OCI-LY1 (cell line): ENCODE measurements at regions not wholly inside any gene's neighbourhood (a gene's known extent, or its start where the extent isn't known, plus 50 kb on each side); places are given as distances from the start of the nearest gene placed in this dataset.

Experiments
- H2AFZ ChIP-seq: fragments of 200-600 bp; sonication (generic), shearing (Covaris generic); 2 replicates; pipeline ENCODE4 v1.6.0; 2014; ENCODE audit warnings: antibody characterized with exemption, mild to moderate bottlenecking, low read length
- H3F3A ChIP-seq: fragments of 200-600 bp; sonication (generic), shearing (Covaris generic); 2 replicates; pipeline ENCODE4 v1.6.0; 2014; ENCODE audit warnings: mild to moderate bottlenecking, antibody characterized with exemption, low read length, moderate library complexity; ENCODE audit not compliant: insufficient read depth
- H3K27ac ChIP-seq: fragments of 200-600 bp; sonication (generic); 2 replicates; pipeline ENCODE4 v1.5.1; 2014; ENCODE audit warnings: low read length, mixed run types, mild to moderate bottlenecking, low read depth; ENCODE audit not compliant: poor library complexity, severe bottlenecking
- H3K27me3 ChIP-seq: fragments of 200-600 bp; sonication (generic); 2 replicates; pipeline ENCODE4 v1.6.0; 2014; ENCODE audit warnings: antibody characterized with exemption, mild to moderate bottlenecking, low read length, moderate library complexity; ENCODE audit not compliant: insufficient read depth
- H3K36me3 ChIP-seq: fragments of 200-600 bp; sonication (generic); 2 replicates; pipeline ENCODE4 v1.6.1; 2014; ENCODE audit warnings: mild to moderate bottlenecking, antibody characterized with exemption, low read length, moderate library complexity, mixed read lengths; ENCODE audit not compliant: insufficient read depth
- H3K4me1 ChIP-seq: fragments of 200-600 bp; sonication (generic); 2 replicates; pipeline ENCODE4 v1.5.1; 2014; ENCODE audit warnings: mild to moderate bottlenecking, low read length, moderate library complexity; ENCODE audit not compliant: insufficient read depth, severe bottlenecking
- H3K4me2 ChIP-seq: fragments of 200-600 bp; sonication (generic), shearing (Covaris generic); 2 replicates; pipeline ENCODE4 v1.6.1; 2014; ENCODE audit warnings: low read length
- H3K4me3 ChIP-seq: fragments of 200-600 bp; sonication (generic); 2 replicates; pipeline ENCODE4 v1.5.1; 2014; ENCODE audit warnings: low read length, low read depth, mild to moderate bottlenecking, mixed read lengths; ENCODE audit not compliant: poor library complexity, severe bottlenecking
- H3K79me2 ChIP-seq: fragments of 200-600 bp; shearing (Covaris generic); 2 replicates; pipeline ENCODE4 v1.6.1; 2016; ENCODE audit warnings: mixed run types, low read length, mixed read lengths; ENCODE audit not compliant: insufficient read depth
- H3K9ac ChIP-seq: fragments of 200-600 bp; sonication (generic), shearing (Covaris generic); 2 replicates; pipeline ENCODE4 v1.6.1; 2014; ENCODE audit warnings: mild to moderate bottlenecking, low read length, mixed read lengths
- H3K9me2 ChIP-seq: fragments of 200-600 bp; sonication (generic), shearing (Covaris generic); 2 replicates; pipeline ENCODE4 v1.6.1; 2014; ENCODE audit warnings: low read depth, mild to moderate bottlenecking, low read length, mixed read lengths
- H3K9me3 ChIP-seq: fragments of 200-600 bp; shearing (Covaris generic); 2 replicates; pipeline ENCODE4 v1.6.1; 2014; ENCODE audit warnings: low read length, mixed read lengths
- H4K20me1 ChIP-seq: fragments of 200-600 bp; sonication (generic), shearing (Covaris generic); 2 replicates; pipeline ENCODE4 v1.6.0; 2016; ENCODE audit warnings: mild to moderate bottlenecking, low read length; ENCODE audit not compliant: insufficient read depth
- CTCF ChIP-seq: fragments of 200-600 bp; sonication (generic), shearing (Covaris generic); IDR thresholded peaks from 2 replicates; pipeline ENCODE4 v1.5.1; 2017; ENCODE audit warnings: mild to moderate bottlenecking, antibody characterized with exemption, low read length, moderate library complexity, mixed read lengths
- EZH2 ChIP-seq: fragments of 200-600 bp; sonication (generic), shearing (Covaris generic); IDR thresholded peaks from 2 replicates; pipeline ENCODE4 v1.8.0; 2017; ENCODE audit warnings: borderline replicate concordance, mixed run types, mild to moderate bottlenecking, antibody characterized with exemption, low read length, moderate library complexity, mixed read lengths

GRCh38 chr4:66591968-66592367, 921.7 kb upstream of the EPHA5 start:
- no peak overlapping the region for H3K9ac ChIP-seq
- H3K79me2 ChIP-seq = no peaks in the 10 kb centered on the region

GRCh38 chr4:66590488-66591215, 920.4 kb upstream of the EPHA5 start:
- Histone ChIP-seq H3K27me3 (no peaks in the 10 kb centered on the region), H3K9me3 (no peaks in the 10 kb centered on the region), H4K20me1 (no peaks in the 10 kb centered on the region), H3F3A (no peaks in the 10 kb centered on the region), H3K79me2 (no peaks in the 10 kb centered on the region), H3K9ac (no peak overlapping the region), H2AFZ (no peak overlapping the region), H3K27ac (no peak overlapping the region), H3K4me1 (peaks cover 4% of the 10 kb centered on the region), H3K36me3 (no peaks in the 10 kb centered on the region), H3K4me3 (no peak overlapping the region), H3K9me2 (no peaks in the 10 kb centered on the region), H3K4me2 (no peak overlapping the region)
- no peak for TF ChIP-seq CTCF
- TF ChIP-seq EZH2 = no peak

More at GRCh38 chr4:66591968-66592367, 921.7 kb upstream of the EPHA5 start:
- H3K27me3 ChIP-seq = no peaks in the 10 kb centered on the region
- no peak for TF ChIP-seq CTCF
- no peak for TF ChIP-seq EZH2
- H3K27ac ChIP-seq = no peak overlapping the region
- H3K4me1 ChIP-seq = no peaks in the 10 kb centered on the region
- H3F3A ChIP-seq = no peaks in the 10 kb centered on the region
- H4K20me1 ChIP-seq = no peaks in the 10 kb centered on the region
- no peak overlapping the region for H2AFZ ChIP-seq
- H3K9me3 ChIP-seq = no peaks in the 10 kb centered on the region
- no peak overlapping the region for H3K4me2 ChIP-seq
- H3K4me3 ChIP-seq = no peak overlapping the region
- no peaks in the 10 kb centered on the region for H3K9me2 ChIP-seq
- no peaks in the 10 kb centered on the region for H3K36me3 ChIP-seq

GRCh38 chr4:66589183-66589582, 918.9 kb upstream of the EPHA5 start:
- Histone ChIP-seq H3K4me1 (peaks cover 4% of the 10 kb centered on the region), H3K9me3 (no peaks in the 10 kb centered on the region), H3K9ac (no peak overlapping the region)

More at GRCh38 chr4:66589183-66589582, 918.9 kb upstream of the EPHA5 start:
- no peak for TF ChIP-seq EZH2
- TF ChIP-seq CTCF = no peak
- no peak overlapping the region for H3K4me3 ChIP-seq
- no peaks in the 10 kb centered on the region for H3K9me2 ChIP-seq
- H2AFZ ChIP-seq = no peak overlapping the region
- H3K27ac ChIP-seq = no peak overlapping the region
- no peak overlapping the region for H3K4me2 ChIP-seq
- no peaks in the 10 kb centered on the region for H3K27me3 ChIP-seq
- H4K20me1 ChIP-seq = no peaks in the 10 kb centered on the region
- H3K79me2 ChIP-seq = no peaks in the 10 kb centered on the region
- no peaks in the 10 kb centered on the region for H3F3A ChIP-seq
- no peaks in the 10 kb centered on the region for H3K36me3 ChIP-seq
